C4-2B (cell line): ENCODE measurements at regions not wholly inside any gene's neighbourhood (a gene's known extent, or its start where the extent isn't known, plus 50 kb on each side); places are given as distances from the start of the nearest gene placed in this dataset.
A peak's percentile ranks its signal among the peaks of the same experiment; 100 is the strongest.

Source experiments
- CTCF ChIP-seq: fragments of 450-650 bp; conservative IDR thresholded peaks from 2 replicates; pipeline ENCODE4 v1.5.1; 2017; ENCODE audit warnings: mild to moderate bottlenecking
- ZFX ChIP-seq: fragments of 450-650 bp; IDR thresholded peaks from 2 replicates; pipeline ENCODE4 v1.6.1; 2017

- peak; percentile 50 for TF ChIP-seq CTCF
- TF ChIP-seq ZFX = no peak
These were observed 80.8 kb upstream of the IQCM start for GRCh38 chr4:149896432-149896831.
